ENCODE measurements at regions not wholly inside any gene's neighbourhood (a gene's known extent, or its start where the extent isn't known, plus 50 kb on each side); places are given as distances from the start of the nearest gene placed in this dataset.

GRCh38 chr12:127174881-127175280 is 1092.1 kb upstream of the TMEM132C start:
- ChIA-PET POLR2A (ENCODE audit: unreplicated experiment) (no interaction called here), CTCF (no interaction called here)
- Histone ChIP-seq H3K9me3 (ENCODE audit: insufficient read depth, low read depth) (peaks cover 6% of the 10 kb centered on the region), H3K36me3 (ENCODE audit: low read depth) (no peaks in the 10 kb centered on the region), H3K9me2 (ENCODE audit: insufficient read depth) (no peaks in the 10 kb centered on the region), H3K27me3 (ENCODE audit: insufficient read depth, low read depth) (no peaks in the 10 kb centered on the region), H2AFZ (no peak overlapping the region), H3K4me3 (no peak overlapping the region), H3F3A (ENCODE audit: insufficient read depth, low read depth) (no peaks in the 10 kb centered on the region), H3K27ac (no peak overlapping the region), H3K4me1 (replicated peaks; ENCODE audit: insufficient read depth) (no peaks in the 10 kb centered on the region), H3K79me2 (ENCODE audit: low read depth) (no peaks in the 10 kb centered on the region), H3K4me2 (no peak overlapping the region), H4K20me1 (ENCODE audit: insufficient read depth) (no peaks in the 10 kb centered on the region)
- DNase-seq, result no peak
- BruUV-seq (replicated peaks), result no TSS peak
- intact Hi-C loops (cut with micrococcal nuclease; ENCODE audit: unreplicated experiment), result no loop called here
- TF ChIP-seq CTCF (conservative IDR thresholded peaks at IDR 0.05), result no peak
- no peak for TF ChIP-seq EZH2 (IDR thresholded peaks at IDR 0.05; ENCODE audit: low read depth)

GRCh38 chr12:127175361-127175760 is 1091.6 kb upstream of the TMEM132C start:
- ChIA-PET CTCF (no interaction called here), POLR2A (ENCODE audit: unreplicated experiment) (no interaction called here)
- Histone ChIP-seq H3K4me1 (replicated peaks; ENCODE audit: insufficient read depth) (no peaks in the 10 kb centered on the region), H4K20me1 (ENCODE audit: insufficient read depth) (no peaks in the 10 kb centered on the region), H3K27me3 (ENCODE audit: insufficient read depth, low read depth) (no peaks in the 10 kb centered on the region), H3K36me3 (ENCODE audit: low read depth) (no peaks in the 10 kb centered on the region), H3K9me3 (ENCODE audit: insufficient read depth, low read depth) (peaks cover 6% of the 10 kb centered on the region), H3K9me2 (ENCODE audit: insufficient read depth) (no peaks in the 10 kb centered on the region), H3K4me3 (no peak overlapping the region), H3K79me2 (ENCODE audit: low read depth) (no peaks in the 10 kb centered on the region), H3K27ac (no peak overlapping the region), H3F3A (ENCODE audit: insufficient read depth, low read depth) (no peaks in the 10 kb centered on the region), H2AFZ (no peak overlapping the region), H3K4me2 (no peak overlapping the region)
- DNase-seq, result no peak
- TF ChIP-seq EZH2 (IDR thresholded peaks at IDR 0.05; ENCODE audit: low read depth) (no peak), CTCF (conservative IDR thresholded peaks at IDR 0.05) (no peak)
- intact Hi-C loops (cut with micrococcal nuclease; ENCODE audit: unreplicated experiment), result no loop called here
- BruUV-seq (replicated peaks), result no TSS peak

GRCh38 chr12:127176804-127177203 is 1090.2 kb upstream of the TMEM132C start:
- no TSS peak for BruUV-seq (replicated peaks)
- Histone ChIP-seq H4K20me1 (ENCODE audit: insufficient read depth) (no peaks in the 10 kb centered on the region), H3K9me2 (ENCODE audit: insufficient read depth) (no peaks in the 10 kb centered on the region), H3K9me3 (ENCODE audit: insufficient read depth, low read depth) (peaks cover 6% of the 10 kb centered on the region), H3K4me2 (no peak overlapping the region), H3K36me3 (ENCODE audit: low read depth) (no peaks in the 10 kb centered on the region), H3K79me2 (ENCODE audit: low read depth) (no peaks in the 10 kb centered on the region), H3K27me3 (ENCODE audit: insufficient read depth, low read depth) (no peaks in the 10 kb centered on the region), H3K27ac (no peak overlapping the region), H2AFZ (no peak overlapping the region), H3K4me1 (replicated peaks; ENCODE audit: insufficient read depth) (no peaks in the 10 kb centered on the region), H3F3A (ENCODE audit: insufficient read depth, low read depth) (no peaks in the 10 kb centered on the region), H3K4me3 (no peak overlapping the region)
- DNase-seq, result no peak
- CTCF ChIA-PET, result no interaction called here
- TF ChIP-seq EZH2 (IDR thresholded peaks at IDR 0.05; ENCODE audit: low read depth) (no peak), CTCF (conservative IDR thresholded peaks at IDR 0.05) (no peak)
- intact Hi-C loops (cut with micrococcal nuclease; ENCODE audit: unreplicated experiment), result no loop called here
- POLR2A ChIA-PET (ENCODE audit: unreplicated experiment), result no interaction called here
